HG03196 (cell line): ENCODE measurements at regions not wholly inside any gene's neighbourhood (a gene's known extent, or its start where the extent isn't known, plus 50 kb on each side); places are given as distances from the start of the nearest gene placed in this dataset.
"Not testable (repeated sequence)": the region's sequence is repeated elsewhere in the genome, so short reads cannot be mapped to it uniquely, and the experiment has no call there.

Experiments used
- ATAC-seq: cut with Tn5 transposase; IDR thresholded peaks from one replicate; pipeline ENCODE4 v1.9.1; 2021; ENCODE audit not compliant: unreplicated experiment

- not testable (repeated sequence) for ATAC-seq
These were observed 158.6 kb downstream of the ALDH8A1 start for GRCh38 chr6:134791243-134791843.

GRCh38 chr6:134787261-134787877 lies 162.5 kb downstream of the ALDH8A1 start:
- no peak for ATAC-seq

DNA sequence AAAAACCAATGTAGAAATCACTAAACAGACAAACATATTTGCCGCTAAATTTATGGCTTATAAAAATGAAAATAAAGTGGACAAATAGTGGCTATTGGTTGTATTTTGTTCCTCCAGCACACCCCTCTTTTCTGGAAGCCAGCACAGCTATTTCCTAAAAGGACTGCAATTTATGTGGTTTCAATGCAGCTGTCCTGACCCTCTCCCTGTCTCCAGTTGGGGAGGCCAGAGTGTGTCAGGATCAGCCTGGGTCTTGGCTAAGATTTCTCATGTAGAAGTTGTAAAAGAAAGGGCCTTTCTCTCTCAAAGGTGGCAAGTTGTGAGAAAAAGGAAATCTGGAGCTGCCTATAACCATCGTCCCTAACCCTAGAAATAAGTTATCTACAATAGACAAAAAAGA lies 165.6 kb downstream of the ALDH8A1 start:
- ATAC-seq, result no peak

GRCh38 chr6:134778431-134778830 lies 171.5 kb downstream of the ALDH8A1 start:
- no peak for ATAC-seq

GRCh38 chr6:134774201-134774638 lies 175.7 kb downstream of the ALDH8A1 start:
- ATAC-seq, result no peak

DNA sequence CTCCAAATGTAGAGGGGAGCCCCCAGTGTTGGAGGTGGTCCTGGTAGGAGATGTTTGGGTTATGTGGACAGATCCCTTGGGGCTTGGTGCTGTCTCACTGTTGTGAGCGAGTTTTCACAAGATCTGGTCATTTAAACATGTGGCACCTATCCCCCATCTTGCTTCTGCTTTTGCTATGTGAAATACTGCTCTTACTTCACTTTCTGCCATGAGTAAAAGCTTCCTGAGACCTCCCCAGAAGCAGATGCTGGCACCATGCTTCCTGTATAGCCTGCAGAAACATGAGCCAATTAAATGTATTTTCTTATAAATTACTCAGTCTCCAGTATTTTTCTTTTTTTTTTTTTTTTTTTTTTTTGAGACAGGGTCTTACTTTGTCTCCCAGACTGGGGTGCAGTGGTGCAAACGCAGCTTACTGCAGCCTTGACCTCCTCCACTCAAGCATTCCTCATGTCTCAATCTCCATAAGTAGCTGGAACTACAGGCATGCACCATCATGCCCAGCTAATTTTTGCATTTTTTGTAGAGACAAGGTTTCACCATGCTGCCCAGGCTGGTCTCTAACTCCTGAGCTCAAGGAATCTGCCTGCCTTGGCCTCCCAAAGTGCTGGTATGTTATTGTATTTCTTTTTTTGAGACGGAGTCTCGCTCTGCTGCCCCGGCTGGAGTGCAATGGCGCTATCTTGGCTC lies 177.1 kb downstream of the ALDH8A1 start:
- no peak for ATAC-seq

GRCh38 chr6:134768931-134769330 lies 181.0 kb downstream of the ALDH8A1 start:
- no peak for ATAC-seq

DNA sequence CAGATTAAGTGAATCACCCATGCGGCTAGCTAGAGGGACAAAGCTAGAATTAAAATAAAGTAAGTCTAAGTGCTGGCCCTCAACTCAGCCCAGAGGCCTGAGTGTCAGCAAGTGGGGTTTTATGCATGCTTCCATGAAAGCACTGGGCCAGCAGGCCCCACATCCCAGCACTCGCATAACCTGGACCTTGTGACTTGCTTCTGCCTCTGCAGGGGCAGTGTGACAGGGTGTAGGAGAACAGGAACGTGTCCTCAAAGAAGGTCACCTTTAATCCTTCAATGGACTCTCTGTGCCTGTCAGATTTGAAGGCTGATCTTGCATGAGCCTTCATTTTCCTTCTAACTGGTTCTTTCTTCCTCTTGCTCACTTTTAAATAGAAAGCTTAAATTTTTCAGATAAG lies 183.4 kb downstream of the ALDH8A1 start:
- ATAC-seq, result no peak

GRCh38 chr6:134764741-134765140 lies 185.2 kb downstream of the ALDH8A1 start:
- ATAC-seq, result no peak

DNA sequence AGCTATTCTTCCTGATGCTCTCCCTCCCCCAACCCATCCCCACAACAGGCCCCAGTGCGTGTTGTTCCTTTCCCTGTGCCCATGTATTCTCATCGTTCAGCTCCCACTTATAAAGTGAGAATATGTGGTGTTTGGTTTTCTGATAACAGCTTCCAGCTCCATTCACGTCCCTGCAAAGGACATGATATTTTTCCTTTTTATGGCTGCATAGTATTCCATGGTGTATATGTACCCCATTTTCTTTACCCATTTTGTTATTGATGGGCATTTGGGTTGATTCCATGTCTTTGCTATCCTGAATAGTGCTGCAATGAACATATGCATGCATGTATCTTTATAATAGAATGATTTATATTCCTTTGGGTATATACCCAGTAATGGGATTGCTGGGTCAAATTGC lies 186.3 kb downstream of the ALDH8A1 start:
- ATAC-seq, result not testable (repeated sequence)

- ATAC-seq, result no peak
These were observed 191.3 kb downstream of the ALDH8A1 start for GRCh38 chr6:134758621-134759020.

DNA sequence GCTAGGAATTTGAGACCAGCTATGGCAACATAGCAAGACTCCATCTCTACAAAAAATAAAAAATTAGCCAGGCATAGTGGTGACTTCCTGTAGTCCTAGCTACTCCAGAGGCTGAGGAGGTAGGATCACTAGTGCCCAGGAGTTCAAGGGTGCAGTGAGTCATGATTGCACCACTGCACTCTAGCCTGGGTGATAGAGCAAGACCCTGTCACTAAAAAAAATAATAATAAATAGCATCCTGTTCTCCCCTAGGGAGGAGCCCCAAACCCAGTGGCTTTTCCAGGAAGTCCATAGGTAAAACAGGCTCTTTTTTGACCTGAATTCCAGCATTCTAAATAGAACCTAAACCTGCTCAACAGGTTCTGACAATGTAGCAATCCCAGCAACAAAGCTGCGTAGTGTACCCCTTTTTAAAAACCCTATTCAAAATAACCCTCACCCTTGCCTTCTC lies 192.0 kb downstream of the ALDH8A1 start:
- no peak for ATAC-seq

- ATAC-seq, result no peak
These were observed 193.4 kb downstream of the ALDH8A1 start for GRCh38 chr6:134756374-134757025.

GRCh38 chr6:134754013-134754690 lies 195.7 kb downstream of the ALDH8A1 start:
- ATAC-seq, result no peak

- ATAC-seq, result no peak
These were observed 196.9 kb downstream of the ALDH8A1 start for GRCh38 chr6:134753001-134753400.

DNA sequence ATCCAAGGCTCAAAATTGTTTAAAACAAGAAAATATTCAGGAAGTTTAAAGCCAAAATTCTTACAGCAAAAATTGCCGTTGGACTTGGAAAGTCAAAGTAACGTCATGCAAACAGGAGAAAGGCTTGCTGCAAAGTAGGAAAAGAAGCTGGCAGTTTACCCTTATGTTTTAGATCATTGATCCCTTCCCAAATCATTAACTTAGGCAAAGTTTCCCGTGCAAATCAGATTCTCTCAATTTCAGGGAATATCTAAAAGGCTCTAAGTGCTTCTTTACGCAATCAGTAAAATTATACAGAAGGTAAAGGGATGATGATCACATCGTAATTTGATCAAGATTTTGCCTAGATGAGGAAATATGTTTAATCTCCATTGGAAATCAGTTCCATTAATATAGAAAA lies 197.5 kb downstream of the ALDH8A1 start:
- ATAC-seq, result no peak

- ATAC-seq, result no peak
These were observed 199.2 kb downstream of the ALDH8A1 start for GRCh38 chr6:134750669-134751068.

DNA sequence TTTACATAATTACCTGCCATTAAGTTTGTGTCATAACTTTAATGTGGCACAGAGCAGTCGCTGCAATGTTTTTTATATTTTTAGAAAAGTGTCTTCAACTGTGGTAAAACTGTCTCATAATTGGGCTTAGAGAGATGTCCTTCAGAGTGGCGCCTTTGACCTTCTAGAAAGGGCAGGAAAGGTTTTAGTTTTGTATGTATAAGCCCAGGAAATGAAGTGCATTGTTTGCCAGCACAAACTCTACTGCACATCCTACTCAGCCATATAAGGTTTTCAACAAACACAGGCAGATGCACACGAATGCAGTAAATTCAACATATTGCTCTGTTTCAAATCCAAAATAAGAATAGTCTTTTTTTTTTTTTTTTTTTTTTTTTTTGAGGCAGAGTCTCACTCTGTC lies 201.4 kb downstream of the ALDH8A1 start:
- ATAC-seq, result no peak

- not testable (repeated sequence) for ATAC-seq
These were observed 202.7 kb downstream of the ALDH8A1 start for GRCh38 chr6:134747197-134747596.

GRCh38 chr6:134746140-134746539 lies 203.8 kb downstream of the ALDH8A1 start:
- no peak for ATAC-seq

DNA sequence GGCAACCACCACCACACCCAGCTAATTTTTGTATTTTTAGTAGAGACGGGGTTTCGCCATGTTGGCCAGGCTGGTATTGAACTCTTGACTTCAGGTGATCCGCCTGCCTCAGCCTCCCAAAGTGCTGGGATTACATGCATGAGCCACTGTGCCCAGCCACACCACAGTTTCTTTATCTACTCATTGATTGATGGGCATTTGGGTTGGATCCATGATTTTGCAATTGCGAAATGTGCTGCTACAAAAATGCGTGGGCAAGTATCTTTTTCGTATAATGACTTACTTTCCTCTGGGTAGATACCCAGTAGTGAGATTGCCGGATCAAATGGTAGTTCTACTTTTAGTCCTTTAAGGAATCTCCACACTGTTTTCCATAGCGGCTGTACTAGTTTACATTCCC lies 204.7 kb downstream of the ALDH8A1 start:
- not testable (repeated sequence) for ATAC-seq
